ENCODE measurements at regions not wholly inside any gene's neighbourhood (a gene's known extent, or its start where the extent isn't known, plus 50 kb on each side); places are given as distances from the start of the nearest gene placed in this dataset.

DNA sequence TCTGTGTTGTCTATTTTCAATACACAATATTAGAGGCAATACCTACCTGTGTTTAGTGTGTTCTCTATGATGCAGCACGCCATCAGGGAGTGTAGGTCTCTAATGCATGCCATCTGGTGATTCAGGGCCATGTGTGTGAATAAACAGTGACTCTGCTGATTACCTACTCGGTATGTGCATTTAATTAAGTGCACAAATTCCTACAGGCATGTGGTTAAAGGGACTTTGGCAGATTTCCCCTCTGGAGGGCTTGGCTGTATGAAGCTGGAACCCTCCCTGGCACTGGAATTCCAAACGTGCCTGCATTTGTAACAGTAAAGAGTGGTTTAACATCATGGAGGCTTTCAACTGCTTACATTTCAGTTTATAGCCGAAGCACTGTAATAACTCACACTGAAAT, 401.5 kb upstream of the SASH1 start:
- TF ChIP-seq, protein P1, sequence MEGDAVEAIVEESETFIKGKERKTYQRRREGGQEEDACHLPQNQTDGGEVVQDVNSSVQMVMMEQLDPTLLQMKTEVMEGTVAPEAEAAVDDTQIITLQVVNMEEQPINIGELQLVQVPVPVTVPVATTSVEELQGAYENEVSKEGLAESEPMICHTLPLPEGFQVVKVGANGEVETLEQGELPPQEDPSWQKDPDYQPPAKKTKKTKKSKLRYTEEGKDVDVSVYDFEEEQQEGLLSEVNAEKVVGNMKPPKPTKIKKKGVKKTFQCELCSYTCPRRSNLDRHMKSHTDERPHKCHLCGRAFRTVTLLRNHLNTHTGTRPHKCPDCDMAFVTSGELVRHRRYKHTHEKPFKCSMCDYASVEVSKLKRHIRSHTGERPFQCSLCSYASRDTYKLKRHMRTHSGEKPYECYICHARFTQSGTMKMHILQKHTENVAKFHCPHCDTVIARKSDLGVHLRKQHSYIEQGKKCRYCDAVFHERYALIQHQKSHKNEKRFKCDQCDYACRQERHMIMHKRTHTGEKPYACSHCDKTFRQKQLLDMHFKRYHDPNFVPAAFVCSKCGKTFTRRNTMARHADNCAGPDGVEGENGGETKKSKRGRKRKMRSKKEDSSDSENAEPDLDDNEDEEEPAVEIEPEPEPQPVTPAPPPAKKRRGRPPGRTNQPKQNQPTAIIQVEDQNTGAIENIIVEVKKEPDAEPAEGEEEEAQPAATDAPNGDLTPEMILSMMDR (conservative IDR thresholded peaks at IDR 0.05; ENCODE audit: low read depth, low read length), result no peak
- TF ChIP-seq EZH2phosphoT487 (IDR thresholded peaks at IDR 0.05; ENCODE audit: borderline replicate concordance, low read length), result no peak

Measured in PC-3 (cell line).